ENCODE measurements at regions not wholly inside any gene's neighbourhood (a gene's known extent, or its start where the extent isn't known, plus 50 kb on each side); places are given as distances from the start of the nearest gene placed in this dataset.

DNA sequence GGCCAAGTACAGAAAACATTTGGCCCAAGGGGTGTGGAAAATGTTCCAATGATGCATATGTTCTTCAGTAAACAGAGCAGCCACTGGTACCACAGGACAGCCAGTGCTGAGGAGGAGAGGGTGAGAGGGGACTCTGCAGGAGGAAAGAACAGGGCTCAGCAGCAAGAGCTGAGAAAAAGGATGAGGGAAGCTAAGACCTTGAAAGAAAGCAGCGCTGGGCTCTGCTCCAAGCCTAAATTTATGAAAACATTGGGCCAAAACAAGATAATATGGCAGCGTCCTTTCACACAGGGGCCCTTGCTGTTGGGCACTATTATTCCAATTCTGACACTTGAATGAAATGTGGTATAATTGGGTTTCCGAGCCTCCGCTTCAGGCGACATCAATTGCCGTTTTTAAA, 939.0 kb upstream of the FANCL start (continued):
- TF ChIP-seq, protein P1, sequence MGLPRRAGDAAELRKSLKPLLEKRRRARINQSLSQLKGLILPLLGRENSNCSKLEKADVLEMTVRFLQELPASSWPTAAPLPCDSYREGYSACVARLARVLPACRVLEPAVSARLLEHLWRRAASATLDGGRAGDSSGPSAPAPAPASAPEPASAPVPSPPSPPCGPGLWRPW (IDR thresholded peaks at IDR 0.05) = no peak
- no peak for TF ChIP-seq FOXS1 (CRISPR knock-in tag; IDR thresholded peaks at IDR 0.05)

DNA sequence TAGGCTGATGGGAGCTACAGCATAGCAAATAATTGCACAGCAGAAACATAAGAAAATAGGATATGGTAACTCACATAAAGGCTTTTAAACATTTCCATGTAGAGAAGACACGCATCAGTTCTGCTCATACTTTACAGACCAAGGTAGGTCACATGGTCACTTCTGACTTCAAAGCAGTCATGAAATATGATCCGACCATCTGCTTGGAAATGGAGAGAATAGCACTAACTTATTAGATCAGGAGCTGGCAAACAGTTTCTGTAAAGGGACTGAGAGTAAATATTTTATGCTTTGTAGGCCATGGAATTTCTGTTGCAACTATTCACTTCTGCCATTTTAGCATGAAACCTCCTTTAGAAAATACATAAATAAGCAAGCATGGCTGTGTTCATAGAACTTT, 936.6 kb upstream of the FANCL start:
- no peak overlapping the region for H3K27ac ChIP-seq
- H3K9me3 ChIP-seq = no peaks in the 10 kb centered on the region
- WGBS (ENCODE audit: missing lambda C conversion rate) = 19% methylated on average over 2 of the region's 2 CpGs
- no peak overlapping the region for H3K4me3 ChIP-seq
- H3K4me1 ChIP-seq = no peaks in the 10 kb centered on the region
- no peak for TF ChIP-seq CHD2 (IDR thresholded peaks at IDR 0.05; ENCODE audit: low read length, partially characterized antibody)
- no peak for TF ChIP-seq JUNB (IDR thresholded peaks at IDR 0.05)
- TF ChIP-seq ZC3H11A (IDR thresholded peaks at IDR 0.05) = no peak
- TF ChIP-seq RCOR1 (IDR thresholded peaks at IDR 0.05; ENCODE audit: low read depth, low read length) = no peak
- TF ChIP-seq, protein P1 (IDR thresholded peaks at IDR 0.05) = no peak
- TF ChIP-seq ZFP36 (IDR thresholded peaks at IDR 0.05; ENCODE audit: borderline replicate concordance, partially characterized antibody) = no peak
- TF ChIP-seq, protein P2, sequence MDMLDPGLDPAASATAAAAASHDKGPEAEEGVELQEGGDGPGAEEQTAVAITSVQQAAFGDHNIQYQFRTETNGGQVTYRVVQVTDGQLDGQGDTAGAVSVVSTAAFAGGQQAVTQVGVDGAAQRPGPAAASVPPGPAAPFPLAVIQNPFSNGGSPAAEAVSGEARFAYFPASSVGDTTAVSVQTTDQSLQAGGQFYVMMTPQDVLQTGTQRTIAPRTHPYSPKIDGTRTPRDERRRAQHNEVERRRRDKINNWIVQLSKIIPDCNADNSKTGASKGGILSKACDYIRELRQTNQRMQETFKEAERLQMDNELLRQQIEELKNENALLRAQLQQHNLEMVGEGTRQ (IDR thresholded peaks at IDR 0.05) = no peak
- TF ChIP-seq POLR2A (IDR thresholded peaks at IDR 0.05; ENCODE audit: low read length) = no peak
- no peak for TF ChIP-seq NPAS2 (CRISPR knock-in tag; IDR thresholded peaks at IDR 0.05; ENCODE audit: borderline replicate concordance)
- no peak for TF ChIP-seq EHF (CRISPR knock-in tag; IDR thresholded peaks at IDR 0.05)
- TF ChIP-seq HOXB13 (CRISPR knock-in tag; IDR thresholded peaks at IDR 0.05; ENCODE audit: low read depth) = no peak
- TF ChIP-seq, protein P3, sequence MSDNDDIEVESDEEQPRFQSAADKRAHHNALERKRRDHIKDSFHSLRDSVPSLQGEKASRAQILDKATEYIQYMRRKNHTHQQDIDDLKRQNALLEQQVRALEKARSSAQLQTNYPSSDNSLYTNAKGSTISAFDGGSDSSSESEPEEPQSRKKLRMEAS (IDR thresholded peaks at IDR 0.05) = no peak
- TF ChIP-seq HDAC2 (IDR thresholded peaks at IDR 0.05) = no peak
- TF ChIP-seq MYC (IDR thresholded peaks at IDR 0.05; ENCODE audit: borderline replicate concordance, low read length) = no peak
- TF ChIP-seq KDM1A (IDR thresholded peaks at IDR 0.05; ENCODE audit: low read depth) = no peak
- no peak for TF ChIP-seq GATA3 (IDR thresholded peaks at IDR 0.05; ENCODE audit: borderline replicate concordance)
- TF ChIP-seq, protein P4, sequence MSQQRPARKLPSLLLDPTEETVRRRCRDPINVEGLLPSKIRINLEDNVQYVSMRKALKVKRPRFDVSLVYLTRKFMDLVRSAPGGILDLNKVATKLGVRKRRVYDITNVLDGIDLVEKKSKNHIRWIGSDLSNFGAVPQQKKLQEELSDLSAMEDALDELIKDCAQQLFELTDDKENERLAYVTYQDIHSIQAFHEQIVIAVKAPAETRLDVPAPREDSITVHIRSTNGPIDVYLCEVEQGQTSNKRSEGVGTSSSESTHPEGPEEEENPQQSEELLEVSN (IDR thresholded peaks at IDR 0.05; ENCODE audit: borderline replicate concordance, low read depth) = no peak
- no peak overlapping the region for H3K4me2 ChIP-seq
- ChIA-PET CTCF (interaction anchor here (0.6 to 1.4 kb wide), 2 partner anchors 11 to 153 kb away, joined by 3 read pairs; no protein-coding TSS in a partner anchor), POLR2A (no interaction called here)
- ATAC-seq = no peak
- FAIRE-seq = no peak
- DNase-seq (ENCODE audit: low read depth in 1 of 2, low spot score in 1 of 2) = no peak

DNA sequence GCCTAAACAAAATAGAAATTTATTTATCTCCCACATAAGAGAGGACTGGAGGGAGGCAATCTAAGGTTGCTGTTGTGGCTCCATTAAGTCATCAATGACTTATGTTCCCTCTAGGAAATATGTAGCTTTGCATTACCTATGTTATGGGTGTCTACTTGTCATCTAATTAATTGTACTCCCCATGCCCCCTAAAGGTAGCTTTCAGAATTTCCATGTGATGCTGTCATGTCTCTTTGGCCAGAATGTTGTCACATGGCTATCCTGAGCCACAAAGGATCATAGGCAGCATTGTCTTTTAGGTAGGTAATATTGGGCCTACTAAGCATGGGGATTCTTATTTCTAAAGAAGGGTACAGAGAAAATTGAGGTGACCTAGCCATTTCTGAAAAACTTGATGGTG, 935.6 kb upstream of the FANCL start:
- ChIA-PET CTCF (interaction anchor here (1.3 kb wide), 1 partner anchor 13 kb away, joined by 5 read pairs; no protein-coding TSS in a partner anchor), POLR2A (no interaction called here)
- no peaks in the 10 kb centered on the region for H3K4me1 ChIP-seq
- no peak overlapping the region for H3K27ac ChIP-seq
- H3K4me3 ChIP-seq = no peak overlapping the region
- DNase-seq (ENCODE audit: low read depth in 1 of 2, low spot score in 1 of 2) (no peak), FAIRE-seq (no peak), ATAC-seq (no peak)
- TF ChIP-seq HOXB13 (CRISPR knock-in tag; IDR thresholded peaks at IDR 0.05; ENCODE audit: low read depth) = no peak
- TF ChIP-seq HOXA7 (CRISPR knock-in tag; IDR thresholded peaks at IDR 0.05) = no peak
- TF ChIP-seq HOXB5 (CRISPR knock-in tag; IDR thresholded peaks at IDR 0.05) = no peak
- no peak for TF ChIP-seq FOSL2 (IDR thresholded peaks at IDR 0.05)
- TF ChIP-seq FOSL2 (CRISPR knock-in tag; IDR thresholded peaks at IDR 0.05) = no peak
- TF ChIP-seq EHMT2 (IDR thresholded peaks at IDR 0.05; ENCODE audit: low read depth) = no peak
- H3K4me2 ChIP-seq = no peak overlapping the region
- H3K9me3 ChIP-seq = no peaks in the 10 kb centered on the region

Measured in A549 (cell line).